ENCODE measurements at regions not wholly inside any gene's neighbourhood (a gene's known extent, or its start where the extent isn't known, plus 50 kb on each side); places are given as distances from the start of the nearest gene placed in this dataset.
A peak's percentile ranks its signal among the peaks of the same experiment; 100 is the strongest.

GRCh38 chr10:30127120-30127541 lies 67.7 kb upstream of the JCAD start:
- WGBS, 2 donors = 83 to 86% methylated on average over 10 of the region's 10 CpGs

GRCh38 chr10:30125496-30125895 lies 66.1 kb upstream of the JCAD start:
- no peak for DNase-seq (ENCODE audit: low spot score in 2 of 2)
- no peak for TF ChIP-seq POLR2A (IDR thresholded peaks at IDR 0.05)
- no peak for TF ChIP-seq EP300 (IDR thresholded peaks at IDR 0.05)
- TF ChIP-seq CTCF (IDR thresholded peaks at IDR 0.05) = no peak
- Histone ChIP-seq H3K27ac (no peak overlapping the region), H3K27me3 (no peaks in the 10 kb centered on the region), H3K9me3 (no peaks in the 10 kb centered on the region), H3K36me3 (no peaks in the 10 kb centered on the region), H3K4me1 (no peaks in the 10 kb centered on the region), H3K4me3 (no peak overlapping the region)
- WGBS, 2 donors = 79 to 82% methylated on average over 2 of the region's 2 CpGs

More at GRCh38 chr10:30127120-30127541, 67.7 kb upstream of the JCAD start:
- no peaks in the 10 kb centered on the region for H3K4me1 ChIP-seq
- no peaks in the 10 kb centered on the region for H3K9me3 ChIP-seq
- no peaks in the 10 kb centered on the region for H3K36me3 ChIP-seq
- no peak overlapping the region for H3K4me3 ChIP-seq
- no peak for DNase-seq (ENCODE audit: low spot score in 2 of 2)
- TF ChIP-seq POLR2A (IDR thresholded peaks at IDR 0.05) = no peak
- TF ChIP-seq EP300 (IDR thresholded peaks at IDR 0.05) = peak in 1 of 2 donors; percentile 9
- no peak for TF ChIP-seq CTCF (IDR thresholded peaks at IDR 0.05)
- H3K27ac ChIP-seq = no peak overlapping the region
- H3K27me3 ChIP-seq = no peaks in the 10 kb centered on the region

GRCh38 chr10:30124704-30125103 lies 65.3 kb upstream of the JCAD start:
- no peak overlapping the region for H3K4me3 ChIP-seq
- H3K27me3 ChIP-seq = no peaks in the 10 kb centered on the region
- H3K36me3 ChIP-seq = no peaks in the 10 kb centered on the region
- TF ChIP-seq POLR2A (IDR thresholded peaks at IDR 0.05) (no peak), EP300 (IDR thresholded peaks at IDR 0.05) (no peak), CTCF (IDR thresholded peaks at IDR 0.05) (no peak)
- no peak overlapping the region for H3K27ac ChIP-seq
- DNase-seq (ENCODE audit: low spot score in 2 of 2) = no peak
- WGBS, 2 donors = 75 to 86% methylated on average over 6 of the region's 6 CpGs
- H3K9me3 ChIP-seq = no peaks in the 10 kb centered on the region
- H3K4me1 ChIP-seq = no peaks in the 10 kb centered on the region

- no peak overlapping the region for H3K4me3 ChIP-seq
- H3K27ac ChIP-seq = no peak overlapping the region
- H3K4me1 ChIP-seq = no peaks in the 10 kb centered on the region
- H3K9me3 ChIP-seq = no peaks in the 10 kb centered on the region
- WGBS, 2 donors = 80 to 88% methylated on average over 2 of the region's 2 CpGs
- H3K27me3 ChIP-seq = no peaks in the 10 kb centered on the region
- no peaks in the 10 kb centered on the region for H3K36me3 ChIP-seq
- no peak for DNase-seq (ENCODE audit: low spot score in 2 of 2)
- no peak for TF ChIP-seq POLR2A (IDR thresholded peaks at IDR 0.05)
- TF ChIP-seq CTCF (IDR thresholded peaks at IDR 0.05) = no peak
- no peak for TF ChIP-seq EP300 (IDR thresholded peaks at IDR 0.05)
Observed at GRCh38 chr10:30121401-30121800, 62.0 kb upstream of the JCAD start.

- WGBS, 2 donors = 80 to 82% methylated on average over 3 of the region's 3 CpGs
Observed at GRCh38 chr10:30118590-30118989, 59.2 kb upstream of the JCAD start.

More at GRCh38 chr10:30118590-30118989, 59.2 kb upstream of the JCAD start:
- H3K27ac ChIP-seq = no peak overlapping the region
- no peaks in the 10 kb centered on the region for H3K9me3 ChIP-seq
- H3K4me3 ChIP-seq = no peak overlapping the region
- DNase-seq (ENCODE audit: low spot score in 2 of 2) = no peak
- peaks cover 0 to 6% (median 0%) of the 10 kb centered on the region in 4 donors for H3K4me1 ChIP-seq
- H3K27me3 ChIP-seq = no peaks in the 10 kb centered on the region
- TF ChIP-seq POLR2A (IDR thresholded peaks at IDR 0.05) = no peak
- TF ChIP-seq CTCF (IDR thresholded peaks at IDR 0.05) = no peak
- no peak for TF ChIP-seq EP300 (IDR thresholded peaks at IDR 0.05)
- no peaks in the 10 kb centered on the region for H3K36me3 ChIP-seq
